ENCODE measurements at regions not wholly inside any gene's neighbourhood (a gene's known extent, or its start where the extent isn't known, plus 50 kb on each side); places are given as distances from the start of the nearest gene placed in this dataset.

DNA sequence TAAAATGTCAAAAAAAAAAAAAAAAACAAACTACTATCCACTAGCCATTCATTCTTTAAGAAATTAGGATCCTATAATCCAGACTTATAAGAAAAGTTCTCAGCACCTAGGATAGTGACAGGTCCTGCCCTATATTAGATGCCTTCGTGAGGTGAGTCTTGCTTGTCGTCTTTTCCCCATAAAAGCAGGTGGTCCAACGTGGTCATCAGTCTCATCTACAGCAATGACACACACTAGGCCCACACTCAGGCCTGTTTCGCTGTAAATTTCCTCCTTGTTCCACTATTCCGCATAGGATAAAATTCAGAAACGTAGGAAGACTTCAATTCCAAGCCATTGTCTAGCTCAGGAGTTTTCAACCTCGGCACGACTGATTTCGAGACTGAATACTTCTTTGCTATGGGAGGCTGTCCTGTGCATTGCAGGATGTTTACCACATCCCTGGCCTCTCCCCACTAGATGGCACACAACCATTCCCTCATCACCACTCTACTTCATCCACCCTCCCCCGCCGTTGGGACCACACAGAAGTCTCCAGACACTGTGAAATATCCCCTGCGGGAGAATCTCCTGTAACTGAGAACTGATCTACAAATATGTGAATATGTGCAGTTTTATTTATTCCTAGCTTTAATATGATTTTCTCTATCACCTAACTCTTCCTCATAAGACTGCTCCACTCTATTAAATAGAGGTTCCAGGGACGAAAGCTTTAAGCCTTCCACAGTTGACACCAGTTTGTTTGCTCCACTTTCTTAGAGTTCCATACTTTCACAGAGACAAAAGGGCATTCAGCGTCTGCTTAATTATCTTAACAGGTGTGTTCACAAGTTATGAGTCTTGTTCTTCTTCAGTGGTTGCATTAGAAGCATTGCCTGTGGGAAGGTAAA lies 346.3 kb downstream of the BMP2 start:
- TF ChIP-seq POLR2AphosphoS5 (IDR thresholded peaks at IDR 0.05), result no peak
- TF ChIP-seq CTCF (IDR thresholded peaks at IDR 0.05), result no peak
- no peak for TF ChIP-seq EP300 (IDR thresholded peaks at IDR 0.05)
- no peak for TF ChIP-seq POLR2A (IDR thresholded peaks at IDR 0.05)

All from sigmoid colon (tissue), 4 donors.